Transverse colon (tissue), 3 donors: ENCODE measurements at regions not wholly inside any gene's neighbourhood (a gene's known extent, or its start where the extent isn't known, plus 50 kb on each side); places are given as distances from the start of the nearest gene placed in this dataset.

Source experiments
- EP300 ChIP-seq: sonication (generic); formaldehyde crosslinking; IDR thresholded peaks from one replicate; pipeline ENCODE4 v1.6.1; 2017; ENCODE audit warnings: antibody characterized with exemption, low read depth
- POLR2A ChIP-seq: fragments of 450-650 bp; IDR thresholded peaks from one replicate; pipeline ENCODE4 v1.6.1; 2016; ENCODE audit warnings: antibody characterized with exemption, mild to moderate bottlenecking, moderate library complexity
- TF ChIP-seq, protein P1 (sequence below), 5 experiments: fragments of 200-600 bp in 3 of 5; fragments of 450-650 bp in 2 of 5; sonication (generic) in 3 of 5; IDR thresholded peaks; 1 replicate in 2 of 5; 2 replicates in 3 of 5; pipeline ENCODE4 v1.5.1; 2016 to 2017; ENCODE audit warnings: antibody characterized with exemption in 5 of 5, inconsistent platforms in 3 of 5, mild to moderate bottlenecking in 2 of 5, moderate library complexity in 1 of 5

- TF ChIP-seq POLR2A (no peak), EP300 (no peak)
- TF ChIP-seq, protein P1, sequence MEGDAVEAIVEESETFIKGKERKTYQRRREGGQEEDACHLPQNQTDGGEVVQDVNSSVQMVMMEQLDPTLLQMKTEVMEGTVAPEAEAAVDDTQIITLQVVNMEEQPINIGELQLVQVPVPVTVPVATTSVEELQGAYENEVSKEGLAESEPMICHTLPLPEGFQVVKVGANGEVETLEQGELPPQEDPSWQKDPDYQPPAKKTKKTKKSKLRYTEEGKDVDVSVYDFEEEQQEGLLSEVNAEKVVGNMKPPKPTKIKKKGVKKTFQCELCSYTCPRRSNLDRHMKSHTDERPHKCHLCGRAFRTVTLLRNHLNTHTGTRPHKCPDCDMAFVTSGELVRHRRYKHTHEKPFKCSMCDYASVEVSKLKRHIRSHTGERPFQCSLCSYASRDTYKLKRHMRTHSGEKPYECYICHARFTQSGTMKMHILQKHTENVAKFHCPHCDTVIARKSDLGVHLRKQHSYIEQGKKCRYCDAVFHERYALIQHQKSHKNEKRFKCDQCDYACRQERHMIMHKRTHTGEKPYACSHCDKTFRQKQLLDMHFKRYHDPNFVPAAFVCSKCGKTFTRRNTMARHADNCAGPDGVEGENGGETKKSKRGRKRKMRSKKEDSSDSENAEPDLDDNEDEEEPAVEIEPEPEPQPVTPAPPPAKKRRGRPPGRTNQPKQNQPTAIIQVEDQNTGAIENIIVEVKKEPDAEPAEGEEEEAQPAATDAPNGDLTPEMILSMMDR (IDR thresholded peaks at IDR 0.05) = no peak
Observed at GRCh38 chr1:238783633-238784032, 602.7 kb upstream of the CHRM3 start.
